Panc1 (cell line): ENCODE measurements at regions not wholly inside any gene's neighbourhood (a gene's known extent, or its start where the extent isn't known, plus 50 kb on each side); places are given as distances from the start of the nearest gene placed in this dataset.
"Not testable (repeated sequence)": the region's sequence is repeated elsewhere in the genome, so short reads cannot be mapped to it uniquely, and the experiment has no call there.

Experiments used
- ATAC-seq: fragments of 200-7000 bp; cut with Tn5 transposase; 2 replicates; pipeline ENCODE4 v1.9.1; 2020; ENCODE audit warnings: mild to moderate bottlenecking, moderate library complexity
- BruUV-seq: library from RNA; stranded (reverse); fragments of 400-500 nt; replicated peaks from 2 replicates; lab custom pipeline; 2021; lab: Mats Ljungman, UMichigan
- CTCF ChIA-PET: fragments of 300-600 bp; sonication (Branson Sonifier 250); formaldehyde crosslinking; loops from one replicate; lab custom pipeline; 2022; ENCODE audit warnings: antibody characterized with exemption; lab: Charles Lee
- POLR2A ChIA-PET: fragments of 300-600 bp; sonication (Branson Sonifier 250); formaldehyde crosslinking; loops from one replicate; lab custom pipeline; 2022; ENCODE audit warnings: antibody characterized with exemption; lab: Charles Lee
- DNase-seq: peaks from one replicate; pipeline ENCODE4 v3.0.0-alpha.2; 2010; ENCODE audit warnings: low read depth, low spot score
- H3K27ac ChIP-seq: 2 replicates; pipeline ENCODE4 v1.5.1; 2011; ENCODE audit warnings: mild to moderate bottlenecking, low read length, inconsistent platforms
- H3K27me3 ChIP-seq: fragments of 200-500 bp; sonication (Bioruptor generic); 2 replicates; pipeline ENCODE4 v1.6.0; 2014; ENCODE audit warnings: low read length, inconsistent platforms; ENCODE audit not compliant: control insufficient read depth, insufficient read depth
- H3K36me3 ChIP-seq: fragments of 200-500 bp; sonication (Bioruptor generic); 2 replicates; pipeline ENCODE4 v1.5.1; 2014; ENCODE audit warnings: inconsistent platforms, mild to moderate bottlenecking, low read length, moderate library complexity; ENCODE audit not compliant: control insufficient read depth, insufficient read depth
- H3K4me1 ChIP-seq: 2 replicates; pipeline ENCODE4 v1.5.1; 2011; ENCODE audit warnings: inconsistent platforms, mild to moderate bottlenecking, low read length, moderate library complexity; ENCODE audit not compliant: control insufficient read depth, insufficient read depth
- H3K4me3 ChIP-seq, 2 experiments: 2 replicates each; pipeline ENCODE4 v1.5.1; 2011 to 2012; ENCODE audit warnings: low read depth in 2 of 2, low read length in 2 of 2, mild to moderate bottlenecking in 2 of 2, inconsistent platforms in 1 of 2, moderate library complexity in 1 of 2
- H3K9me3 ChIP-seq: fragments of 200-500 bp; sonication (Bioruptor generic); 2 replicates; pipeline ENCODE4 v1.5.1; 2014; ENCODE audit warnings: low read depth, mild to moderate bottlenecking, inconsistent platforms, low read length, moderate library complexity; ENCODE audit not compliant: control insufficient read depth, insufficient read depth
- POLR2AphosphoS5 ChIP-seq: IDR thresholded peaks from 2 replicates; pipeline ENCODE4 v1.6.1; 2012; ENCODE audit warnings: mild to moderate bottlenecking, low read depth, low read length, moderate library complexity
- SIN3A ChIP-seq: IDR thresholded peaks from 2 replicates; pipeline ENCODE4 v1.6.1; 2012; ENCODE audit warnings: low read depth, mild to moderate bottlenecking, low read length, moderate library complexity, borderline replicate concordance; ENCODE audit not compliant: insufficient read depth
- TCF7L2 ChIP-seq: IDR thresholded peaks from 2 replicates; pipeline ENCODE4 v1.6.1; 2011; ENCODE audit warnings: mild to moderate bottlenecking, low read depth, low read length, inconsistent platforms
- in situ Hi-C: cut with HindIII; loops from 2 replicates; pipeline ENCODE4 v1.10.0; 2016; ENCODE audit warnings: low sequenced_read_pairs, low pct_unique_long_range_greater_than_20kb
- intact Hi-C: fragments of 100-400 bp; cut with micrococcal nuclease; formaldehyde crosslinking; loops from one replicate; pipeline ENCODE4 v1.10.0; 2022; ENCODE audit not compliant: unreplicated experiment
- TF ChIP-seq, protein P1 (sequence below), 2 experiments: IDR thresholded peaks; 2 replicates each; pipeline ENCODE4 v1.6.1; 2011 to 2012; ENCODE audit warnings: low read depth in 2 of 2, control low read depth in 1 of 2, low read length in 1 of 2, mild to moderate bottlenecking in 1 of 2, moderate library complexity in 1 of 2; ENCODE audit not compliant: insufficient read depth in 1 of 2
- TF ChIP-seq, protein P2 (sequence below): fragments of 450-650 bp; IDR thresholded peaks from 2 replicates; pipeline ENCODE4 v1.5.1; 2017; ENCODE audit warnings: mild to moderate bottlenecking

DNA sequence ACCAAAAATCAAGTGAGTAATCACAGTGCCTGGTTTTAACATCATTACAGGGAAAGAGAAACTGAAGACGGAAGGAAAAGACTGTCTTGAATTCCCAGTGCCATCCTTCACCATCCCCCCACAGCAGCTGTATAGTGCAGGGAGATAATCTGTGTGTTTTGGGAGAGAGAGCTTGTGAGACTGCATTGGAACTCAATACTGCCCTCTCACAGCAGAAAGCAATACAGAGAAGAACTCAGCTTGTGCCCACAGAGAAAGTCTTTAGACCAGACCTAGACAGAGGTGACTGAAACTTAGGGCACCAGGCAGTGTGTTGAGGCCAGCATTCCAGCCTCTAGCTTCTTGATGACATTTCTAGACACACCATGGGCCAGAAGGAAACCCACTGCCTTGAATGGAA is 754.7 kb upstream of the CDH6 start:
- H3K4me1 ChIP-seq, result no peaks in the 10 kb centered on the region
- H3K27me3 ChIP-seq, result no peaks in the 10 kb centered on the region
- TF ChIP-seq SIN3A (no peak), POLR2AphosphoS5 (no peak), TCF7L2 (no peak)
- TF ChIP-seq, protein P1, sequence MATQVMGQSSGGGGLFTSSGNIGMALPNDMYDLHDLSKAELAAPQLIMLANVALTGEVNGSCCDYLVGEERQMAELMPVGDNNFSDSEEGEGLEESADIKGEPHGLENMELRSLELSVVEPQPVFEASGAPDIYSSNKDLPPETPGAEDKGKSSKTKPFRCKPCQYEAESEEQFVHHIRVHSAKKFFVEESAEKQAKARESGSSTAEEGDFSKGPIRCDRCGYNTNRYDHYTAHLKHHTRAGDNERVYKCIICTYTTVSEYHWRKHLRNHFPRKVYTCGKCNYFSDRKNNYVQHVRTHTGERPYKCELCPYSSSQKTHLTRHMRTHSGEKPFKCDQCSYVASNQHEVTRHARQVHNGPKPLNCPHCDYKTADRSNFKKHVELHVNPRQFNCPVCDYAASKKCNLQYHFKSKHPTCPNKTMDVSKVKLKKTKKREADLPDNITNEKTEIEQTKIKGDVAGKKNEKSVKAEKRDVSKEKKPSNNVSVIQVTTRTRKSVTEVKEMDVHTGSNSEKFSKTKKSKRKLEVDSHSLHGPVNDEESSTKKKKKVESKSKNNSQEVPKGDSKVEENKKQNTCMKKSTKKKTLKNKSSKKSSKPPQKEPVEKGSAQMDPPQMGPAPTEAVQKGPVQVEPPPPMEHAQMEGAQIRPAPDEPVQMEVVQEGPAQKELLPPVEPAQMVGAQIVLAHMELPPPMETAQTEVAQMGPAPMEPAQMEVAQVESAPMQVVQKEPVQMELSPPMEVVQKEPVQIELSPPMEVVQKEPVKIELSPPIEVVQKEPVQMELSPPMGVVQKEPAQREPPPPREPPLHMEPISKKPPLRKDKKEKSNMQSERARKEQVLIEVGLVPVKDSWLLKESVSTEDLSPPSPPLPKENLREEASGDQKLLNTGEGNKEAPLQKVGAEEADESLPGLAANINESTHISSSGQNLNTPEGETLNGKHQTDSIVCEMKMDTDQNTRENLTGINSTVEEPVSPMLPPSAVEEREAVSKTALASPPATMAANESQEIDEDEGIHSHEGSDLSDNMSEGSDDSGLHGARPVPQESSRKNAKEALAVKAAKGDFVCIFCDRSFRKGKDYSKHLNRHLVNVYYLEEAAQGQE (IDR thresholded peaks at IDR 0.05; ENCODE audit: insufficient read depth in 1 of 2, low read depth in 2 of 2, low read length in 1 of 2), result no peak
- TF ChIP-seq, protein P2, sequence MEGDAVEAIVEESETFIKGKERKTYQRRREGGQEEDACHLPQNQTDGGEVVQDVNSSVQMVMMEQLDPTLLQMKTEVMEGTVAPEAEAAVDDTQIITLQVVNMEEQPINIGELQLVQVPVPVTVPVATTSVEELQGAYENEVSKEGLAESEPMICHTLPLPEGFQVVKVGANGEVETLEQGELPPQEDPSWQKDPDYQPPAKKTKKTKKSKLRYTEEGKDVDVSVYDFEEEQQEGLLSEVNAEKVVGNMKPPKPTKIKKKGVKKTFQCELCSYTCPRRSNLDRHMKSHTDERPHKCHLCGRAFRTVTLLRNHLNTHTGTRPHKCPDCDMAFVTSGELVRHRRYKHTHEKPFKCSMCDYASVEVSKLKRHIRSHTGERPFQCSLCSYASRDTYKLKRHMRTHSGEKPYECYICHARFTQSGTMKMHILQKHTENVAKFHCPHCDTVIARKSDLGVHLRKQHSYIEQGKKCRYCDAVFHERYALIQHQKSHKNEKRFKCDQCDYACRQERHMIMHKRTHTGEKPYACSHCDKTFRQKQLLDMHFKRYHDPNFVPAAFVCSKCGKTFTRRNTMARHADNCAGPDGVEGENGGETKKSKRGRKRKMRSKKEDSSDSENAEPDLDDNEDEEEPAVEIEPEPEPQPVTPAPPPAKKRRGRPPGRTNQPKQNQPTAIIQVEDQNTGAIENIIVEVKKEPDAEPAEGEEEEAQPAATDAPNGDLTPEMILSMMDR, result no peak
- ChIA-PET POLR2A (no interaction called here), CTCF (no interaction called here)
- intact Hi-C loops (no loop called here), in situ Hi-C loops (no loop called here)
- DNase-seq, result no peak
- BruUV-seq, result no TSS peak
- H3K4me3 ChIP-seq, result no peak overlapping the region
- H3K9me3 ChIP-seq, result no peaks in the 10 kb centered on the region
- no peak for ATAC-seq
- no peak overlapping the region for H3K27ac ChIP-seq
- no peaks in the 10 kb centered on the region for H3K36me3 ChIP-seq

DNA sequence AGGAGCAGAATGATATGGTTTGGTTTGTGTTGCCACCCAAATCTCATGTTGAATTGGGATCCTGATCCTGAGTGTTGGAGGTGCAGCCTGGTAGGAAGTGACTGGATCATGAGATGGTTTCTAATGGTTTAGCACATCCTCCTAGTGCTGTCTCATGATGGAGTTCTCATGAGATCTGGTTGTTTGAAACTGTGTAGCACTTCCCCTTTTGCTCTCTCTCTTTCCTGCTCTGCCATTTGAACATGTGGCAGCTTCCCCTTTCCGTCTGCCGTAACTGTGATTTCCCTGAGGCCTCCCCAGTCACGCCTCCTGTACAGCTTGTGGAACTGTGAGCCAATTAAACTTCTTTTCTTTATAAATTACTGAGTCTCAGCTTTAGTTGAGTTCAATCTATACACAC is 756.8 kb upstream of the CDH6 start:
- Histone ChIP-seq H3K27ac (no peak overlapping the region), H3K36me3 (no peaks in the 10 kb centered on the region), H3K9me3 (no peaks in the 10 kb centered on the region), H3K4me3 (no peak overlapping the region), H3K4me1 (no peaks in the 10 kb centered on the region), H3K27me3 (no peaks in the 10 kb centered on the region)
- no TSS peak for BruUV-seq
- ChIA-PET CTCF (no interaction called here), POLR2A (no interaction called here)
- ATAC-seq, result no peak
- DNase-seq, result no peak
- TF ChIP-seq POLR2AphosphoS5 (no peak), SIN3A (no peak), TCF7L2 (no peak)
- TF ChIP-seq, protein P1 (IDR thresholded peaks at IDR 0.05; ENCODE audit: insufficient read depth in 1 of 2, low read depth in 2 of 2, low read length in 1 of 2), result no peak
- TF ChIP-seq, protein P2, result no peak
- in situ Hi-C loops (no loop called here), intact Hi-C loops (no loop called here)

DNA sequence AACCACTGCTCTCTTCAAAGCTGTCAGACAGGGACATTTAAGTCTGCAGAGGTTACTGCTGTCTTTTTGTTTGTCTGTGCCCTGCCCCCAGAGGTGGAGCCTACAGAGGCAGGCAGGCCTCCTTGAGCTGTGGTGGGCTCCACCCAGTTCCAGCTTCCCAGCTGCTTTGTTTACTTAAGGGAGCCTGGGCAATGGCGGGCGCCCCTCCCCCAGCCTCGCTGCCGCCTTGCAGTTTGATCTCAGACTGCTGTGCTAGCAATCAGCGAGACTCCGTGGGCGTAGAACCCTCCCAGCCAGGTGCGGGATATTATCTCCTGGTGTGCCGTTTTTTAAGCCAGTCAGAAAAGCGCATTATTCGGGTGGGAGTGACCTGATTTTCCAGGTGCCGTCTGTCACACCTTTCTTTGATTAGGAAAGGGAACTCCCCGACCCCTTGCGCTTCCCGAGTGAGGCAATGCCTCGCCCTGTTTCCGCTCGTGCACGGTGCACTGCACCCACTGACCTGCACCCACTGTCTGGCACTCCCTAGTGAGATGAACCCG is 764.5 kb upstream of the CDH6 start:
- H3K4me1 ChIP-seq, H3K9me3 ChIP-seq, CTCF ChIA-PET, ATAC-seq, DNase-seq, BruUV-seq, POLR2A ChIA-PET, intact Hi-C loops, in situ Hi-C loops, H3K27me3 ChIP-seq, H3K27ac ChIP-seq, H3K36me3 ChIP-seq: not testable (repeated sequence)
- peak overlapping the region in 1 of 2 experiments; percentile 42; a peak in 2 of 4 replicates for H3K4me3 ChIP-seq
